Esophagus muscularis mucosa (tissue), 4 donors: ENCODE measurements at regions not wholly inside any gene's neighbourhood (a gene's known extent, or its start where the extent isn't known, plus 50 kb on each side); places are given as distances from the start of the nearest gene placed in this dataset.
"Not testable (repeated sequence)": the region's sequence is repeated elsewhere in the genome, so short reads cannot be mapped to it uniquely, and the experiment has no call there.

Experiments
- DNase-seq: peaks from one replicate; pipeline ENCODE4 v3.0.0-alpha.2; 2017; ENCODE audit errors: extremely low spot score
- H3K27ac ChIP-seq, 4 donors: fragments of 200-600 bp; sonication (generic); replicated peaks in 1 of 4; 1 replicate in 3 of 4; 2 replicates in 1 of 4; pipeline ENCODE4 v1.5.1; 2016 to 2019; ENCODE audit warnings: mild to moderate bottlenecking in 1 of 4
- H3K27me3 ChIP-seq, 4 donors: fragments of 200-600 bp; sonication (generic); one replicate each; pipeline versions ENCODE4 v1.5.1 to v1.6.0; 2016 to 2019
- H3K36me3 ChIP-seq, 4 donors: fragments of 200-600 bp; sonication (generic); one replicate each; pipeline ENCODE4 v1.5.1; 2016 to 2019
- H3K4me1 ChIP-seq, 4 donors: fragments of 200-600 bp; sonication (generic); one replicate each; pipeline ENCODE4 v1.5.1; 2016 to 2019
- H3K4me3 ChIP-seq, 4 donors: fragments of 200-600 bp; sonication (generic); 1 replicate in 2 of 4; 2 replicates in 2 of 4; pipeline ENCODE4 v1.5.1; 2016 to 2019; ENCODE audit warnings: mild to moderate bottlenecking in 4 of 4, moderate library complexity in 1 of 4
- H3K9me3 ChIP-seq, 4 donors: fragments of 200-600 bp; sonication (generic); 1 replicate in 3 of 4; 2 replicates in 1 of 4; pipeline ENCODE4 v1.5.1; 2016 to 2019
- EP300 ChIP-seq: sonication (generic); formaldehyde crosslinking; IDR thresholded peaks from one replicate; pipeline ENCODE4 v1.6.1; 2017; ENCODE audit warnings: antibody characterized with exemption
- POLR2A ChIP-seq: fragments of 450-650 bp; IDR thresholded peaks from one replicate; pipeline ENCODE4 v1.6.1; 2017; ENCODE audit warnings: antibody characterized with exemption, moderate library complexity, mild to moderate bottlenecking, low read depth
- POLR2AphosphoS5 ChIP-seq, 2 donors: sonication (generic); formaldehyde crosslinking; IDR thresholded peaks; one replicate each; pipeline ENCODE4 v1.6.1; 2017; ENCODE audit warnings: antibody characterized with exemption in 2 of 2
- WGBS: methylation state at CpG from one replicate; pipeline ENCODE4 v1.1.5; 2018; 5-methylcytosine and 5-hydroxymethylcytosine counted together
- intact Hi-C: fragments of 100-400 bp; cut with DNase I; formaldehyde crosslinking; loops from one replicate; pipeline ENCODE4 v1.15.1; 2023
- TF ChIP-seq, protein P1 (sequence below), 3 experiments: fragments of 200-600 bp in 2 of 3; fragments of 450-650 bp in 1 of 3; sonication (generic) in 2 of 3; IDR thresholded peaks; one replicate each; pipeline ENCODE4 v1.5.1; 2017 to 2019; ENCODE audit warnings: antibody characterized with exemption in 3 of 3, mild to moderate bottlenecking in 2 of 3, moderate library complexity in 1 of 3

DNA sequence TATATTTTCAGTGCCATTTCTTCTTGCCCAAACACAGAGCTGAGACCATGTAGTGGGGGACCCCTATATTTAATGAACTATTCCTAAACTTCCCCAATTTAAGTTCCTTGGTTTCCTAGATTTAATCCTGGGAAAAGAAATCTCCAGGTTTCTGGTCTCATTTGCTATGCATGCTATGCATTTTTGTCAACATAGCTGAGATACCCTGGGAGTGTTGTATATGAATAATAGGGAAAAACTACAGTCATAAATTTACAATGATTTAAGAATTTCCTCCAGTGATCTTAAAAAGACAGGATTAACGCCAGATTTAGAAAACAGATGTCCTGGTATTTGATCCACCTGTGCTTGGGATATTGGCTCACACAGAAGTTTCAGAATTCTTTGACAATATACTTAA lies 136.8 kb upstream of the RAPGEF2 start:
- H3K27ac ChIP-seq = no peak overlapping the region
- no peak overlapping the region for H3K4me3 ChIP-seq
- intact Hi-C loops = no loop called here
- no peaks in the 10 kb centered on the region for H3K27me3 ChIP-seq
- TF ChIP-seq, protein P1, sequence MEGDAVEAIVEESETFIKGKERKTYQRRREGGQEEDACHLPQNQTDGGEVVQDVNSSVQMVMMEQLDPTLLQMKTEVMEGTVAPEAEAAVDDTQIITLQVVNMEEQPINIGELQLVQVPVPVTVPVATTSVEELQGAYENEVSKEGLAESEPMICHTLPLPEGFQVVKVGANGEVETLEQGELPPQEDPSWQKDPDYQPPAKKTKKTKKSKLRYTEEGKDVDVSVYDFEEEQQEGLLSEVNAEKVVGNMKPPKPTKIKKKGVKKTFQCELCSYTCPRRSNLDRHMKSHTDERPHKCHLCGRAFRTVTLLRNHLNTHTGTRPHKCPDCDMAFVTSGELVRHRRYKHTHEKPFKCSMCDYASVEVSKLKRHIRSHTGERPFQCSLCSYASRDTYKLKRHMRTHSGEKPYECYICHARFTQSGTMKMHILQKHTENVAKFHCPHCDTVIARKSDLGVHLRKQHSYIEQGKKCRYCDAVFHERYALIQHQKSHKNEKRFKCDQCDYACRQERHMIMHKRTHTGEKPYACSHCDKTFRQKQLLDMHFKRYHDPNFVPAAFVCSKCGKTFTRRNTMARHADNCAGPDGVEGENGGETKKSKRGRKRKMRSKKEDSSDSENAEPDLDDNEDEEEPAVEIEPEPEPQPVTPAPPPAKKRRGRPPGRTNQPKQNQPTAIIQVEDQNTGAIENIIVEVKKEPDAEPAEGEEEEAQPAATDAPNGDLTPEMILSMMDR (IDR thresholded peaks at IDR 0.05) = no peak
- TF ChIP-seq POLR2A (no peak), EP300 (no peak), POLR2AphosphoS5 (IDR thresholded peaks at IDR 0.05) (no peak)
- DNase-seq = no peak
- H3K9me3 ChIP-seq = no peaks in the 10 kb centered on the region
- WGBS = 63% methylated on average over 1 of the region's 1 CpG
- H3K4me1 ChIP-seq = no peaks in the 10 kb centered on the region
- H3K36me3 ChIP-seq = no peaks in the 10 kb centered on the region

DNA sequence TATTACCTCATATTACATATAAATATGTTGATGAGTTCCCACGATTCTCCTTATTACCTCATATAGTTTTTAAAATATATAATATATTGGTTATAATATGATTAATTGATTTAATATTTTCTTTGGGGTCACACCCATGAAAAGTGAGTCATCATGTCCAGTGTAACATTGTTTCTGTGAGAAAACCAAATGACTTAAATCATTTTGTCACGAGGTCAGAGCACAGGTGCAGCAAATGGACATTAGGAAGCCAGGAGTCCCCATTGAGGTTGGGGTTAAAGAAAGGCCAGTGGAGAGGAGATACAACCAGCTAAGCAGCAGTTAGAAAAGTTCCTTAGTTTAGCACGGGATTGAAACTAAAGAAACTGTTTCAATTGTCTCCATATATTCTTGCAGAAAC lies 133.9 kb upstream of the RAPGEF2 start:
- H3K9me3 ChIP-seq = no peaks in the 10 kb centered on the region
- WGBS = 85% methylated on average over 3 of the region's 3 CpGs
- H3K4me1 ChIP-seq = no peaks in the 10 kb centered on the region
- intact Hi-C loops = no loop called here
- no peak overlapping the region for H3K4me3 ChIP-seq
- DNase-seq = no peak
- no peak overlapping the region for H3K27ac ChIP-seq
- H3K36me3 ChIP-seq = no peaks in the 10 kb centered on the region
- no peak for TF ChIP-seq POLR2A
- no peak for TF ChIP-seq EP300
- TF ChIP-seq POLR2AphosphoS5 (IDR thresholded peaks at IDR 0.05) = no peak
- TF ChIP-seq, protein P1 (IDR thresholded peaks at IDR 0.05) = no peak
- no peaks in the 10 kb centered on the region for H3K27me3 ChIP-seq

DNA sequence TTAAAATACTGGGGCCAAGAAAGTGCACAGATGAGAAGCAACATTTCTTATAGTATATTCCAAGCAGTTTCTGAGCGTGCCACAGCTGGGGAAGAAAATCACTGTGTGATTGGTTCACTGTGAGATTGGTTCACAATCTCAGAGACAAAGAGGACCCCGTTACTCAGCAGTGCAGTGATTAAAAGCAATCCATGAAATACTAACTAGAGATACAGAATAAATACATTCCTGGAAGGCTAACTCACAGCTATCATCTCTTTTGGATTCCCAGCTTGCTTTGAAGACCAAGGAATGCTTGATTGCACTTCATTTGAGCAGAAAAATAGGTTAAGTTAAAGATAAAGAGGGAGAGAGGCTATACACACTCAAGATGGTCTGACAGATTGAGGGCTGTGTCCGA lies 132.1 kb upstream of the RAPGEF2 start:
- TF ChIP-seq POLR2A = no peak
- TF ChIP-seq, protein P1 (IDR thresholded peaks at IDR 0.05) = no peak
- TF ChIP-seq EP300 = no peak
- no peak for TF ChIP-seq POLR2AphosphoS5 (IDR thresholded peaks at IDR 0.05)
- no peaks in the 10 kb centered on the region for H3K4me1 ChIP-seq
- H3K36me3 ChIP-seq = no peaks in the 10 kb centered on the region
- intact Hi-C loops = no loop called here
- no peak overlapping the region for H3K27ac ChIP-seq
- DNase-seq = no peak
- no peaks in the 10 kb centered on the region for H3K9me3 ChIP-seq
- no peak overlapping the region for H3K4me3 ChIP-seq
- H3K27me3 ChIP-seq = no peaks in the 10 kb centered on the region
- WGBS = 75% methylated on average over 3 of the region's 3 CpGs

DNA sequence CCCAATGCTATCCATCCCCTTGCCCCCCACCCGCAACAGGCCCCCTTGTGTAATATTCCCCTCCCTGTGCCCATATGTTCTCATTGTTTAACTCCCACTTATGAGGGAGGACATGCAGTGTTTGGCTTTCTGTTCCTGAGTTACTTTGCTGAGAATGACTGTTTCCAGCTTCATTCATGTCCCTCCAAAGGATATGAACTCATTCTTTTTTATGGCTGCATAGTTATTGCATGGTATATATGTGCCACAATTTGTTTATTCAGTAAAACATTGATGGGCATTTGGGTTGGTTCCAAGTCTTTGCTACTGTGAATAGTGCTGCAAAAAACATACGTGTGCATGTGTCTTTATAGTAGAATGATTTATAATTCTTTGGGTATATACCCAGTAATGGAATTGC lies 128.4 kb upstream of the RAPGEF2 start:
- H3K9me3 ChIP-seq, H3K27ac ChIP-seq, H3K27me3 ChIP-seq, H3K4me3 ChIP-seq, H3K4me1 ChIP-seq, H3K36me3 ChIP-seq, intact Hi-C loops, DNase-seq: not testable (repeated sequence)
- WGBS = 98% methylated on average over 2 of the region's 2 CpGs

DNA sequence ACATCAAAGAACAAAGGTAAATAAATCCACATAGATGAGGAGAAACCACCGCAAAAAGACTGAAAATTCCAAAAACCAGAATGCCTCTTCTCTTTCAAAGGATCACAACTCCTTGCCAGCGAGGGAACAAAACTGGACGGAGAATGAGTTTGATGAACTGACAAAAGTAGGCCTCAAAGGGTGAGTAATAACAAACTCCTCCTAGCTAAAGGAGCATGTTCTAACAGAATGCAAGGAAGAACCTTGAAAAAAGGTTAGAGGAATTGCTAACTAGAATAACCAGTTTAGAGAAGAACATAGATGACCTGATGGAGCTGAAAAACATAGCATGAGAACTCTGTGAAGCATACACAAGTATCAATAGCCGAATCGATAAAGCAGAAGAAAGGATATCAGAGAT lies 122.2 kb upstream of the RAPGEF2 start:
- H3K4me3 ChIP-seq, H3K27me3 ChIP-seq, DNase-seq, intact Hi-C loops, H3K36me3 ChIP-seq, H3K9me3 ChIP-seq, H3K27ac ChIP-seq, H3K4me1 ChIP-seq: not testable (repeated sequence)
- 95% methylated on average over 5 of the region's 5 CpGs for WGBS

DNA sequence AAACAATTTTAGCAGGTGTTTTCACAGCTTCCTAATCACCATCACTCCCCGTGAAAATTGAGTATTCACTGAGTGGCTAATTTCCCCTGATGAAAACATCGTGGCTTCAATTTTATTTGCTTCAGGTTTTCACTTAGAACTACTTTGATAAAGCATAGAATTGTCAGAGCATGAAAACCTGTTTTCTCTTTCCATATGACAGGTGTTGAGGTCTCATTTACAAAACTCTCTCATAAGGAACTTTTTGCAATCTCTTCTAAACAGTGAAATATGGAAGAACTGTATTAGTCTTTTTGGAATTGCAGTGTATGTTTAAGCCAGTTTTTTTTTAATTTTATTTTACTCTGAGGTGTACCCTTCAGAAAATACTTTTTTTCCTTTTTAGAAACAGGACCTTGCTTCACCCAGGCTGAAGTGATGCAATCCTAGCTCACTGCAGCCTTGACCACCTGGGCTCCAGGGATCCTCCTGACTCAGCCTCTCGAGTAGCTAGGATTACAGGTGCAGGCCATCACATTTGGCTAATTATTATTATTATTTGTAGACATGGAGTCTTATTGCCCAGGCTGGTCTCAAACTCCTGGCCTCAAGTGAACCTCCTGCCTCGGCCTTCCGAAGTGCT lies 111.2 kb upstream of the RAPGEF2 start:
- H3K4me1 ChIP-seq = peaks cover 2 to 9% (median 5%) of the 10 kb centered on the region in 4 donors
- TF ChIP-seq, protein P1 (IDR thresholded peaks at IDR 0.05) = no peak
- TF ChIP-seq POLR2AphosphoS5 (IDR thresholded peaks at IDR 0.05) = no peak
- no peak for TF ChIP-seq EP300
- no peak for TF ChIP-seq POLR2A
- no peak for DNase-seq
- intact Hi-C loops = no loop called here
- H3K9me3 ChIP-seq = no peaks in the 10 kb centered on the region
- no peak overlapping the region for H3K4me3 ChIP-seq
- no peak overlapping the region for H3K27ac ChIP-seq
- WGBS = 97% methylated on average over 5 of the region's 5 CpGs
- no peaks in the 10 kb centered on the region for H3K27me3 ChIP-seq
- no peaks in the 10 kb centered on the region for H3K36me3 ChIP-seq
